HG03469 (cell line): ENCODE measurements at regions not wholly inside any gene's neighbourhood (a gene's known extent, or its start where the extent isn't known, plus 50 kb on each side); places are given as distances from the start of the nearest gene placed in this dataset.
"Not testable (repeated sequence)": the region's sequence is repeated elsewhere in the genome, so short reads cannot be mapped to it uniquely, and the experiment has no call there.

Source experiments
- ATAC-seq: cut with Tn5 transposase; IDR thresholded peaks from one replicate; pipeline ENCODE4 v1.9.1; 2021; ENCODE audit warnings: mild to moderate bottlenecking, moderate library complexity, moderate number of reproducible peaks; ENCODE audit not compliant: unreplicated experiment

DNA sequence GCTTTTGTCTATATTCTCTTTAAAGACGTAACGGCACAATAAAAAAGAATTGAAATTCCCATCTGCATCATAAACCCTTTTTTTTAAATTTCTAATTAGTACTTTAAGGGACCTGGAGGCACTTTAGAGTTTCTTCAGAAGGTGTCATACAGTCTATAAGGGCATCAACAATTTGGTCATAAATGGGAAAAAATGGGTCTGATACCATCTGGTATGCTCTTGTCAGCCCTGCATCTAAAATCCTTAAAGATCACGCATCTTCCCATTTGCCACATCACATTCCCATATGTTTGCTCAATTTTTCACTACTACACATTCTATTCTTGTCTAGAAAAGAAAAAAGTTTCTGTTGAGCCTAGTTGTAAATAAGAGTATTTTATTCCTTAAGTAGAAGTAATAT, 53.8 kb downstream of the COX7C start:
- ATAC-seq, result no peak

DNA sequence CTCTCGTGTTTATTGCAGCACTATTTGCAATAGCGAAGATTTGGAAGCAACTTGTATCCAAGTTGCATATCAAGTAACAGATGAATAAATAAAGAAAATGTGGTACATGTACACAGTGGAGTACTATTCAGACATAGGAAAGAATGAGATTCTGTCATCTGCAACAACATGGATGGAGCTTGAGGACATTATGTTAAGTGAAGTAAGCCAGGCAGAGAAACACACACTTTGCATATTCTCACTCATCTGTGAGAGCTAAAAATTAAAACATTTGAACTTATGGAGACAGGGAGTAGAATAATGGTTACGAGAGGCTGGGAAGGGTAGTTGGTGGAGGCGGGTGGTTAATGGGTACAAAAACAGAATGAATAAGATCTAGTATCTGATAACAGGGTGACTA, 56.3 kb downstream of the COX7C start:
- no peak for ATAC-seq

DNA sequence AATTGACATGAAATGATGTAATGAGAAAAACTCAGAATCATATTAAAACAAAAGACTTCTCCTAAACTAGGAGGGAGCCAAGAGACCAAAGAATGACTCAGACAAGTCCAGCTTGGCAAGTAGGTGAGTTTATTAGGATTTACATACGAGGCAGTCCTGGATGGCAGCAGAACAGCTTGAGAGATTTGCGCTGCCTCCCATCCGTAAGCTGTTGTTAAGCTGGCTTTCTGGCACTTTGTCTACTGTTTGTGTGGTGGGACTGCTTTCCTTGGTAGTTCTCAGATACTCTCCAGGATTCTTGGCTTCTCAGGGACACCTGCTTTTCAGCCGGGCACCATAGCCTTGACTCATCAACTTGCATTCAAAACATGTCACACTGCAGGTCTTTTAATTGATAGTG, 57.6 kb downstream of the COX7C start:
- no peak for ATAC-seq

DNA sequence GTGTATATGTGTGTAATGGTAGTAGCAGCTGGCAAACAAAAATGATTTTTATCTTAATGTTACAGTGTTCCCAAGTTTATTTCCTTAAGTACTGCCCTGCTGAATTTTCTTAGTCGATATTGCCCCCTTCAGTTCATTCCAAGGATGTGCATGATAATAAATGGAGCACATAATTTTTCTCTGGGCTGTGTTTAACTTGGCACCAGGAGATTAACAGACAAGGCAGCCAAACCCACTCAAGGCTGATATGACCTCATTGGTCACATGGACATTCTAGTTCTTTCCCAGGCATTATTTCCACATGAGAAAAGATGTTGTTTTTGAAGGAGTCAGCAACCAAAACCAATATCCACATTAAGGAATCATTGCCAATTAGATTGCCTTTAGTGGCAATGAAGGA, 61.8 kb downstream of the COX7C start:
- ATAC-seq, result peak; percentile 55

DNA sequence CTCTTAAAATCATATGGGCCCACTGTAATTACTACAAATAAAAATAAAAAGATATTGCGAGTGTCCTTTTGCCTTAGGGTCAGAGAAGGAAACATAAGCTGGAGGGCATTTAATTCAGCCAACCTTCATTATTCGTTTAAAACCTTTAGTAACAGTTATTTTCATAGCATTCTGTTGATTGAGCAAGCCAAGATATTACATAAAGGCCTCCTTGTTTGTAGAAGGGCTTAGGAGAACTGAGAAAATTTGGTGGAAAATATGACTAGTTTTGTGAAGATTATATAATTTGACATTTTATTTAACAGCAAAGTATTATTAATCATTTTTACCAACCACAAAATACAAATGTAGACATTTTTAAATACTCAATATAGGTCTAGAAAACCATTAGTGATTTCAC, 62.2 kb downstream of the COX7C start:
- no peak for ATAC-seq

DNA sequence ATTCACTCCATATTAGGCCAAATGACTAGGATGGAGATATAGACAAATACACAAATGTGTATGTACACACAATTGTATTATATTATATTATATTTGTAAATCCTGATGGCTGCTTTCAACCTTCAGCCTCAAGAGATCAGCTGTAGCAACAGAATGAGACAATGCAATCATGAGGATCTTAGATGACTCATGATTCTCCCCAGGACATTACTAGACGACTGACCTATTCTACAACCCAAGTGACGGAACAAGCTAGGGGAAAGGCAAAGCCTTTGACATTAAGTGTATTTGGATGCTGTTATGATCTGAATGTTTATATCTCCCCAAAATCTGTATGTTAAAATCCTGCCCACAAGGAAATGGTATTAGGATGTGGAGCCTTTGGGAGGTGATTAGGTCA, 66.5 kb downstream of the COX7C start:
- ATAC-seq, result no peak

DNA sequence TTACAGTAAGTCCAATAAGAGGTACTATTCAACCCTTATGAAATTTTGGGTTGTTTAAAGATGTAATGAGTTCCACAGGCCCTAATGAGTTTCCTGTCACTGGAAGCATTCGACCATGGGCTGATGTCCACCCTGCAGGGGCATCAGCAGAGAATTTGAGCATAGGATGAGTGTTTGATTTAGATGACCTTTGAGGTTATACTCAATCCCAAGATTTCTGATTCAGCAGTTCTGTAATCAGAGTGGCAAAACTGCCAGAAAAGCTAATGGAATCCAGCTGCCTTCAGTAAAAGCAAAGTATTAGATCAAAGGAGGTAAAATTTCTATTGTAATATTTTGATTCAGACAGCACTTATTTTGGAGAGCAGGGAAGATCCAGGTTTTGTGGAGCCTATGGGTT, 68.3 kb downstream of the COX7C start:
- ATAC-seq, result no peak

DNA sequence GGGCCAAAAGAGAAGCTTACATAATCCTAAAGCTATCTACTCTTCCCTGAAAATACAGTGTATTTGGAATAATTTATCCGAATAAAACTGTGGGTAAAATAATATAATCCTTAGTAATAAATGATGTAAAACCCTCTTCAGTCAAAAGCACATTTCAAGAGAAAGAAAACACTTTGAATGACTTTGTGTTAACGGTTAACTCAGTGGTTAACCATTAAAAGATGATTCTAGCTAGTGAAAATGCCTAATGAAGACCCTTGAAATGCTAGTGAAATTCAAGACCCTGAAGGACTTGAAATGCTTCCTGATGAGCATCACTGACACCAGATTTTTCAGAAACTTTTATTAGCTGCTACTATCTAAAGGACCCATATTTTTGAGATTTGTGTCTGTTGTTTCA, 70.7 kb downstream of the COX7C start:
- no peak for ATAC-seq

DNA sequence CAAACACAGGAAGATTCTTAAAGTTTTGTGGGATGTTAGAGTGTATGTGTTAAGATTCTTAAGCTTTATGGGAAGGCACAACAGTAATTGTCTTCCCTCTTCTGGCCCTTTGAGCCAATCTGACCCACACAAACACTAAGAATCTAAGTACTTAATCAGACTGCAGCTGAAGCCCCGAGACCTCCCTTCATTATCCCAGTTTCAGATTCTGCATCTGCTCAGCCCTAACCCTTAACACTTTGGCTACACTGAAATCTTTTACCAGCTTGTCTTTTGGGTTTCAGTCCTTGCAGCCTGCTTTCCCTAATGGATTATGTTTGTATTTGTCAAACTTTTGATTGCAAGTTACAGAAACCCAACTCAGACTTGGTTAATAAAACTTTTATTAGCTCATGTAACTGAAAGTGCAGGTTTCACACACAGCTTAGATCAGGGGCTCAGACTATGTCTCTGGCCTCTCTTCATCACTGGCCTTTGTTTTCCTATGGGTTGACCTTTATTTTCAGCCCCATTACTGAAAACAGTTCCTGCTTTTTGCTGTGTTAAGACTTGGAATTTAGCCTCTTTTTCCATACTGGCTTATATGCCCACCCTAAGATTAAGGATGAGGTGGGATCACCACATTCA, 71.5 kb downstream of the COX7C start:
- no peak for ATAC-seq

DNA sequence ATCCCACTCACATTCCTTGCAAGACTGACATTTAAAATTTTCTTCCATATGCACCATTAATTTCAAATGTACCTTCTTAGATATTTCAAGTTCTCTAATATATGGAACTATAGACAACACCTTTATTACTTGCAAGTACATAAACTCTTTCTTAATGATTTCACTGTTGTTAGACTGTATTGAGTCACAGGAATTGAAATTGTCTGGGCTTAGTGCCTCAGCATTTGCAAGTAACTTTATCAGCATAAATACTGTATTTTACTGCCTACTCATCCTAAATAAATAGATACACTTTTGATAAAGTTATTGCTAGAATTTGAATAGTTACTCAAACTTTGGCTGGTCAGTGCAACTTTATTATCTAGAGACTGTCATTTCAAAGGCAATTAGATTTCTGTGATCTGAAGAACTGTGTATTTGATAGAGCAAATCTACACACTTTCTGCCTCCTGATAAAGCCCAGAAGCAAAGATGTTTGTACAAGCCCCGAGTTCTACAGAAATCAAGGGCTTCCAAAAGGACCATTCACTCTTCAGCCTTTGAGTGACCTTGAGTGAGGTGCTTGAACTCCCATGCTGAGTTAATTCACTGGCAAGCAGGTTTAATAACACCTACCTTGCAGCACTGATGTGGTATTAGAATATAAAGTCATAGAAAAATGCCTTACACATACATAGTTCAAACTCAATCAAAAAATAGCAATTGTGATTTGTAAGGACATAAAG, 91.6 kb downstream of the COX7C start:
- no peak for ATAC-seq

DNA sequence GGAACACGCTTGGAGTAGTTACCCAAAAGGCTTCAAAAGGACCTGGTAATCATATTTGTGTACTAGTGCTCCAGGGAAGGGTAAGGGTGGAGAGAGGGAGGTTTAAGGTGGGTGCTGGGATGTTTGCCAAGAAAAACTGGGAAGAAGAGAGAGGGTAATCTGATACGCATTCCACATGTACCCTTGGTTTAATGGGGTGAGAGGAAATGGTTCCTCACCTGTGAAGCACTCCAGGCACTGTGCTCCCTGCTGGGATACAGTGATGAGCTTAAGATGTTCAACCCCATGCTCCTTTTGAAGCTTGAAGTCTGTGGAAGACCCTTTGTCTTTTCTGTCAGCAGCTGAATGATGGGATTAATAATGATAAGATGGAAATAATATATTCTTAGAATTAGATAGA, 98.4 kb downstream of the COX7C start:
- no peak for ATAC-seq

DNA sequence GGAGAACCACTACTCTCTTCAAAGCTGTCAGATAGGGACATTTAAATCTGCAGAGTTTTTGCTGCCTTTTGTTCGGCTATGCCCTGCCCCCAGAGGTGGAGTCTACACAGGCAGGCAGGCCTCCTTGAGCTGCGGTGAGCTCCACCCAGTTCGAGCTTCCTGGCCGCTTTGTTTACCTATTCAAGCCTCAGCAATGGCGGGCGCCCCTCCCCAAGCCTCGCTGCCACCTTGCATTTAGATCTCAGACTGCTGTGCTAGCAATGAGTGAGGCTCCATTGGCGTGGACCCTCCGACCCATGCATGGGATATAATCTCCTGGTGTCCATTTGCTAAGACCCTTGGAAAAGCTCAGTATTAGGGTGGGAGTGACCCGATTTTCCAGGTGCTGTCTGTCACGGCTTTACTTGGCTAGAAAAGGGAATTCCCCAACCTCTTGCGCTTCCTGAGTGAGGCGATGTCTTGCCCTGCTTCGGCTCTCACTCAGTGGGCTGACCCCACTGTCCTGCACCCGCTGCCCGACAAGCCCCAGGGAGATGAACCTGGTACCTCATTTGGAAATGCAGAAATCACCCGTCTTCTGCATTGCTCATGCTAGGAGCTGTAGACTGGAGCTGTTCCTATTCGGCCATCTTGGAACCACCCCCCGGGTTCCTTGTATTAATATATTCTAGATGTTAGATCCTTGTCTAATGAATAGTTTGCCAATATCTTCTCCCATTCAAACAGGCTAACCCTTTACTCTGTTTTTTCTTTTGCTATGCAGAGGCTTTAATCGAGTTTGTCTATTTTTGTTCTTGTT, 113.8 kb downstream of the COX7C start:
- ATAC-seq, result not testable (repeated sequence)

DNA sequence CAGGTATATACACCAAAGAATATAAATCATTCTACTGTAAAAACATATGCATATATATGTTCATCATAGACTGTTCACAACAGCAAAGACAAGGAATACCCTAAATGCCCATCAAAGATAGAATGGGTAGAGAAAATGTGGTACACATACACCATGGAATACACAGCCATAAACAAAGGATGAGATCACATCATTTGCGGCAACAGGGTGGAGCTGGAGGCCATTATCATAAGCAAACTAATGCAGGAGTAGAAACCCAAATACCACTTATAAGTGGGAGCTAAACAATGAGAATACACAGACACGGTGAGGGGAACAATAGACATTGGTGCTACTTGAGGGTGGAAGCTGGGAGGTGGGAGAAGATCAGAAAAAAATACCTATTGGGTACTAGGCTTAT, 117.6 kb downstream of the COX7C start:
- no peak for ATAC-seq

DNA sequence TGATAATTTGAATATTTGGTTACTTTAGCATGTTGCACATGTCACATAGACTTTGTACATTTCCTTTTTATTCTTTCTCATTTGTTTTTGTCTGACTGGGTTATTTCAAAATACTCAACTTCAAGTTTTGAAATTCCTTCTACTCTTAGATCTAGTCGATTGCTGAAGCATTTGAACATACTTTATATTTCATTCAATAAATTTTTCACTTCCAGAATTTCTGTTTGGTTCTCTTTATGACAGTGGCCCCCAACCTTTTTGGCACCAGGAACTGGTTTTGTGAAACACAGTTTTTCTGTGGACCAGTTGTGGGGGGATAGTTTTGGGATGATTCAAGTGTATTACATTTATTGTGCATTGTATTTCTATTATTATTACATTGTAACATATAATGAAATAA, 119.8 kb downstream of the COX7C start:
- ATAC-seq, result no peak

DNA sequence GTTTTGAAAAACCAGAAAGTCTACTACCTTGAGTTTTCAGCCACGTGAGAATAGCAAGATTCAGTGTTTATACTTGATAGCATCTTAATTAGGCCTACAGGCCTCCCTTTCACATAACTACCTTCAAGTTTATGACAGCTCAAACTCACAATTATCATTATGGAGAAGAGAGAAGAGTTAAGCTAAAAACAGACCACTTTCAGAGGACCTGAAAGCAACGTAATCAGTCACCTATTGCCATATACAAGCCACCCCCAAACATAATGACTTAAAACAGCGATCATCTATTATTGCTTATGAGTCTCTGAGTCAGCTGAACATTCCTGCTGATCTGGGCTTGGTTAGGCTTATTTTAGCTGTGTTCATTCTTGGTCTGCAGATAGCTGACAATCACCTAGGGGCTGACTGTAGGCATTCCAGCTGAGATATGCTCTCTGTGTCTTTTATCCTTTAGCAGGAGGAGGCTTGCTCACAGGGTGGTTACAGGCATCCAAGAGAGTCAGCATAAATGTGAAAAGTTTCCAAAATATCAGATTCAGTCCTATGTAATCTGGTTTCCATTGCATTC, 130.9 kb downstream of the COX7C start:
- no peak for ATAC-seq

DNA sequence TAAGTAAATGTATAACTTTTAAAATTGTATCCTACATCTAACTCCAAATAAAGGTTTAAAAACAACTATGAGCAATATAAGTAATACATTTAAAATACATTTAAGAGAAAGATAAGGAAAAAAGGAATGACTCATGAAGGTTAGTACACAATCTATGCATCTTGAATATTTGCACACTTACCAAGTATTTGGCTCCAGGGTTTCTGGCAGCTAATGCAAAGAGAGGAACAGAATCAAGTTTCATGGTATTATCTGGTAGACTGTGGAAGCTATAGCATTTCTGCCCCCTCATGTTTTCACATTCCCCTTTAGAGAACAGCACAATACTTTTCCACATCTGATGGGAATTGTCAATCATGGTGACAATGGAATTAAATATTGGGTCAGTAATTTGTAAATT, 132.1 kb downstream of the COX7C start:
- no peak for ATAC-seq

DNA sequence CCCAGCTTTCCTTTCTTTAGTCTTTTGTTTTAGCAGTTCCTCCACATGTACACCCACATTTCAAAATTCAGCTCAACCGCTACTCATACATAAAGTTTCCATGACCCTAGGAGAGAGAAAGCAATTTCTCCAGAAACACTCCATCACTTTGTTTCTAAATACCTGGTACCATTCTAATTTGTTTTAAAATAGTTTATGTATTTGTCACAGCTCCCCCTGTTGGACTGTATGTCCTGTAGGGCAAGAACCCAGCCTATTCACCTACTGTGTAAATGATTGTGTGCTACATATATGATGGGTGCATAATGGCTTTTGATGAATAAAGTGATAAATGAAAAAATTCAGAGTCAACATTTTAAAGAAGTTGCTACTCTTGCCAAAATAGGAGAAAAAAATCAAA, 139.1 kb downstream of the COX7C start:
- no peak for ATAC-seq

DNA sequence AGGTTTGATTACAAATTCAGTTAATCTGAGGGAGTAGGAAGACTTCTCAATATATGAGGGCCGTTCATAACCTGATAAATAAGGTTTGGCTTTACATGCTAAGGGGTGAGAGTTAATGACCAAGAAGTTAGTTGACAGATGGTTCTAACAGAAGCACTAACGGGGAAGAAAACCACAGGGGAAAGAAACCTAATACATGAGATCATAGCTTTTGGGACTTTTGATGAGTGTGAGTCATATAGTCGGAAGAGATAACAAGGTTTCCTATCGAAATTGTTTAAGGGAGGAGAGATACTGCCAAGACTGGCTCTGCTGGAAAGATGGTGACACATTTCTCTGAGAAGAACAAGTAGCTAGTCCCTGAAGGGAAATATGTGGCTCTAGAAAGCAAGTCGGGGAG, 140.1 kb downstream of the COX7C start:
- no peak for ATAC-seq

DNA sequence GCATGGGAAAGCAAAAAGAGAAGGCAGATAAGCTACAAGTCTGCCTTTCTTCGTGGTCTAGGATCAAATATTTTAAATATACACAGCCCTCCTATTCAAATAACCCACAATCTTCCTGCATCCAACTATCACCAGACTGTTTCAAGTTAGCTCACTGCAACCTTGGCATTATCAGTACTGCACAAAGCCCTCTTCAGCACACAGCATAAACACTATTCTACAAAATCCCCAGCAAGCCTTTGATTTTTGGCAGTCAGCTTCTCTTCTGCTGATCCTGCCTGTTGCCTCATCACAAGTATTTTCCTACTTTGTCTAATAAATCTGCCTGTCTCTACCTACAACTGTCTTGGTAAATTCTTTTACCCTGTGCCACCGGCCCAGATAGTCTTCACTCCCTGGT, 142.9 kb downstream of the COX7C start:
- no peak for ATAC-seq

DNA sequence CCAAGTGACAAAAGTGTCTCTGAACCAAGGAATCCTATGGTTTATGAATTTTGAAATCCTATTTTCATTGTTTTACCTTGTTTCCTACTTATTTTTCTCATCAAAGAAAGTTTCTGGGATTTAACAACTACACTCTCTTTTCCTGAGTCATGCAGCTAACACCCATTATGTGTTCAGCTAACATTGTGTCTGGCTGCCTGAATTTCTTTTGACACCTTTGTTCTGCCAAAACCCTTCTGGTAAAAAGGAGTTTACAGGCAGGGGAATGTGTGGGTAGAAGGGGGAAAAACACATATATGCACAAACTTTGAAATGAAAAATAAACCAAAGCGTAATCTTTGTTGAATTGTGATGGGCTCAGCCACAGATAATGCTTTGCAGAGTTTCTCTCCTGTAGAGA, 146.2 kb downstream of the COX7C start:
- no peak for ATAC-seq

DNA sequence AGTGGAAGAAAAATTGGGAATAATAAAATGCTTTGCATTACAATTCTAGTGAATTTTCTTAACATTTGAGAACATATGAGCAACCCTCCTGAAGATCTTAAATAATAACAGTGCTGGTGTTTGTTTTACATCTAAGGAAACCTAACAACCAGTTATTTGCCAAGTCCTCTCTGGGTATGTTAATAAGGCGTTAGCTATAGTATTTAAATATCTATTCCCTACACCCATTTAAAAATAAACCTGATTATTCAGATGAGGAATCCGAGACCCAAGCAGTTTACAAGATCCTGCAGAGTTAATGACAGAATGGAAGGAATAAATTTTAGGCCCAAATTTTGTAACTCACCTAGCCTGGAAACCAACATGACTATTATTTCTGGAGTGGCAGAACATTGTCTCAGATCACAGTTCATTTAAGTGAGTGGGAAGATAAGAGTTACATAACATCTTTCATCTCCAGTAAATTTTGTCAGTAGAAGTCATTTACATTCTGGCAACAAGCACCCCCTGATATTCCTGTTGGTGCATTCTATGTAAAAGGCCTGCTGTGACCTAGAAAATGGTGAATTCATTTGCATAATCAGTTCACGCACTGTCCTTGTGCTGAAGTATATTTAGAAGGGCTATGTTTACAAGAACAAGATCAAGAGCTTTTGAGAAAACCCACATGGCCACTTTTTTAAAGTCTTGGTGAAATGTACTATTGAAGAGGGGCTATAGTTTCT, 148.2 kb downstream of the COX7C start:
- no peak for ATAC-seq
